PC-9 (cell line): ENCODE measurements at regions not wholly inside any gene's neighbourhood (a gene's known extent, or its start where the extent isn't known, plus 50 kb on each side); places are given as distances from the start of the nearest gene placed in this dataset.

ENCODE experiments used
- BruUV-seq: library from RNA; stranded (reverse); fragments of 400-500 nt; replicated peaks from 2 replicates; lab custom pipeline; 2021; lab: Mats Ljungman, UMichigan
- CTCF ChIA-PET: fragments of 300-600 bp; sonication (Branson Sonifier 250); formaldehyde crosslinking; loops from one replicate; lab custom pipeline; 2022; ENCODE audit warnings: antibody characterized with exemption; lab: Charles Lee
- POLR2A ChIA-PET: fragments of 300-600 bp; sonication (Branson Sonifier 250); formaldehyde crosslinking; loops from one replicate; lab custom pipeline; 2022; ENCODE audit warnings: antibody characterized with exemption; ENCODE audit not compliant: unreplicated experiment; lab: Charles Lee
- DNase-seq, 2 experiments: peaks; one replicate each; pipeline versions ENCODE4 v3.0.0 to v3.0.0-alpha.2; 2015 to 2022; ENCODE audit warnings: mixed read lengths in 1 of 2
- H2AFZ ChIP-seq: fragments of 200-600 bp; sonication (generic); 2 replicates; pipeline ENCODE4 v1.8.1; 2017; ENCODE audit warnings: antibody characterized with exemption
- H3F3A ChIP-seq: fragments of 200-600 bp; sonication (generic); 2 replicates; pipeline ENCODE4 v1.8.1; 2017; ENCODE audit warnings: antibody characterized with exemption, mild to moderate bottlenecking, low read depth; ENCODE audit not compliant: insufficient read depth
- H3K27ac ChIP-seq: fragments of 200-600 bp; sonication (generic); 2 replicates; pipeline ENCODE4 v1.6.1; 2016; ENCODE audit warnings: mixed run types
- H3K27me3 ChIP-seq: fragments of 200-600 bp; sonication (generic); 2 replicates; pipeline ENCODE4 v1.6.1; 2016; ENCODE audit warnings: low read depth, mixed run types; ENCODE audit not compliant: insufficient read depth
- H3K36me3 ChIP-seq: fragments of 200-600 bp; sonication (generic); 2 replicates; pipeline ENCODE4 v1.6.1; 2016; ENCODE audit warnings: low read depth, mixed run types
- H3K4me1 ChIP-seq: fragments of 200-600 bp; sonication (generic); replicated peaks from 2 replicates; pipeline ENCODE4 v1.6.1; 2016; ENCODE audit warnings: mixed run types; ENCODE audit not compliant: insufficient read depth
- H3K4me2 ChIP-seq: fragments of 200-600 bp; sonication (generic); 2 replicates; pipeline ENCODE4 v1.6.1; 2017; ENCODE audit warnings: mixed run types
- H3K4me3 ChIP-seq: fragments of 200-600 bp; sonication (generic); 2 replicates; pipeline ENCODE4 v1.6.1; 2016; ENCODE audit warnings: mixed run types
- H3K79me2 ChIP-seq: fragments of 200-600 bp; sonication (generic); 2 replicates; pipeline ENCODE4 v1.6.1; 2017; ENCODE audit warnings: low read depth, mixed run types
- H3K9me2 ChIP-seq: fragments of 200-600 bp; sonication (generic); 2 replicates; pipeline ENCODE4 v1.8.1; 2017; ENCODE audit warnings: mild to moderate bottlenecking; ENCODE audit not compliant: insufficient read depth
- H3K9me3 ChIP-seq: fragments of 200-600 bp; sonication (generic); 2 replicates; pipeline ENCODE4 v1.8.1; 2016; ENCODE audit warnings: low read depth; ENCODE audit not compliant: insufficient read depth
- H4K20me1 ChIP-seq: fragments of 200-600 bp; sonication (generic); 2 replicates; pipeline ENCODE4 v1.8.1; 2017; ENCODE audit not compliant: insufficient read depth
- CTCF ChIP-seq: fragments of 200-600 bp; sonication (generic); conservative IDR thresholded peaks from 2 replicates; pipeline ENCODE4 v1.6.1; 2017; ENCODE audit warnings: mixed run types, antibody characterized with exemption, mild to moderate bottlenecking, moderate library complexity
- EZH2 ChIP-seq: fragments of 200-600 bp; sonication (generic); IDR thresholded peaks from 2 replicates; pipeline ENCODE4 v1.8.0; 2017; ENCODE audit warnings: antibody characterized with exemption, low read depth
- intact Hi-C: fragments of 100-400 bp; cut with micrococcal nuclease; formaldehyde crosslinking; loops from one replicate; pipeline ENCODE4 v1.10.0; 2022; ENCODE audit not compliant: unreplicated experiment

- H3K4me3 ChIP-seq = no peak overlapping the region
- no peak for DNase-seq
- ChIA-PET POLR2A (no interaction called here), CTCF (no interaction called here)
- H3K4me1 ChIP-seq = no peaks in the 10 kb centered on the region
- intact Hi-C loops = no loop called here
- H3K9me3 ChIP-seq = no peaks in the 10 kb centered on the region
- no peak overlapping the region for H3K4me2 ChIP-seq
- H2AFZ ChIP-seq = no peak overlapping the region
- no peaks in the 10 kb centered on the region for H3K9me2 ChIP-seq
- BruUV-seq = no TSS peak
- H3K79me2 ChIP-seq = no peaks in the 10 kb centered on the region
- H4K20me1 ChIP-seq = no peaks in the 10 kb centered on the region
- H3F3A ChIP-seq = no peaks in the 10 kb centered on the region
- H3K36me3 ChIP-seq = no peaks in the 10 kb centered on the region
- TF ChIP-seq EZH2 (no peak), CTCF (no peak)
- no peaks in the 10 kb centered on the region for H3K27me3 ChIP-seq
- no peak overlapping the region for H3K27ac ChIP-seq
Measured at GRCh38 chr4:32589853-32590252, 1869.7 kb downstream of the PCDH7 start.

- POLR2A ChIA-PET = no interaction called here
- Histone ChIP-seq H3K9me2 (no peaks in the 10 kb centered on the region; the same call in 1 of the 2 replicates), H3K4me1 (no peaks in the 10 kb centered on the region), H3K27me3 (no peaks in the 10 kb centered on the region), H3K36me3 (no peaks in the 10 kb centered on the region), H3K27ac (no peak overlapping the region), H3K4me3 (no peak overlapping the region), H3K9me3 (no peaks in the 10 kb centered on the region), H3K4me2 (no peak overlapping the region), H3F3A (no peaks in the 10 kb centered on the region), H4K20me1 (no peaks in the 10 kb centered on the region), H2AFZ (no peak overlapping the region), H3K79me2 (no peaks in the 10 kb centered on the region)
- intact Hi-C loops = no loop called here
- no peak for DNase-seq
- no TSS peak for BruUV-seq
- TF ChIP-seq EZH2 (no peak), CTCF (no peak)
- CTCF ChIA-PET = no interaction called here
Measured at GRCh38 chr4:32597354-32597753, 1877.2 kb downstream of the PCDH7 start.

- intact Hi-C loops = no loop called here
- no peaks in the 10 kb centered on the region for H3F3A ChIP-seq
- no peaks in the 10 kb centered on the region for H4K20me1 ChIP-seq
- no peak overlapping the region for H3K27ac ChIP-seq
- H3K9me2 ChIP-seq = no peaks in the 10 kb centered on the region; the same call in 1 of the 2 replicates
- no peaks in the 10 kb centered on the region for H3K9me3 ChIP-seq
- ChIA-PET POLR2A (no interaction called here), CTCF (no interaction called here)
- no TSS peak for BruUV-seq
- DNase-seq = no peak
- H3K4me1 ChIP-seq = no peaks in the 10 kb centered on the region
- no peaks in the 10 kb centered on the region for H3K36me3 ChIP-seq
- H3K27me3 ChIP-seq = no peaks in the 10 kb centered on the region
- H2AFZ ChIP-seq = no peak overlapping the region
- H3K4me3 ChIP-seq = no peak overlapping the region
- no peak overlapping the region for H3K4me2 ChIP-seq
- H3K79me2 ChIP-seq = no peaks in the 10 kb centered on the region
- TF ChIP-seq CTCF (no peak), EZH2 (no peak)
Measured at GRCh38 chr4:32601848-32602247, 1881.7 kb downstream of the PCDH7 start.
